ENCODE measurements at regions not wholly inside any gene's neighbourhood (a gene's known extent, or its start where the extent isn't known, plus 50 kb on each side); places are given as distances from the start of the nearest gene placed in this dataset.
A peak's percentile ranks its signal among the peaks of the same experiment; 100 is the strongest.

GRCh38 chr2:14817848-14818247 is 185.3 kb downstream of the LRATD1 start:
- DNase-seq (ENCODE audit: low read depth in 3 of 3, low spot score in 2 of 3) = no peak

GRCh38 chr2:14826518-14826917 is 194.0 kb downstream of the LRATD1 start:
- no peak for DNase-seq (ENCODE audit: low read depth in 3 of 3, low spot score in 2 of 3)

GRCh38 chr2:14827226-14828023 is 194.9 kb downstream of the LRATD1 start:
- no peak for DNase-seq (ENCODE audit: low read depth in 3 of 3, low spot score in 2 of 3)

- DNase-seq (ENCODE audit: low read depth in 3 of 3, low spot score in 2 of 3) = no peak
Observed at GRCh38 chr2:14828223-14828622, 195.7 kb downstream of the LRATD1 start.

GRCh38 chr2:14828968-14829367 is 196.5 kb downstream of the LRATD1 start:
- DNase-seq (ENCODE audit: low read depth in 3 of 3, low spot score in 2 of 3) = no peak

GRCh38 chr2:14831458-14831857 is 198.9 kb downstream of the LRATD1 start:
- no peak for DNase-seq (ENCODE audit: low read depth in 3 of 3, low spot score in 2 of 3)

- no peak for DNase-seq (ENCODE audit: low read depth in 3 of 3, low spot score in 2 of 3)
Observed at GRCh38 chr2:14843507-14844204, 211.1 kb downstream of the LRATD1 start.

GRCh38 chr2:14855751-14856150 is 223.2 kb downstream of the LRATD1 start:
- no peak for DNase-seq (ENCODE audit: low read depth in 3 of 3, low spot score in 2 of 3)

GRCh38 chr2:14861181-14861580 is 228.7 kb downstream of the LRATD1 start:
- DNase-seq (ENCODE audit: low read depth in 3 of 3, low spot score in 2 of 3) = no peak

GRCh38 chr2:14866736-14867352 is 234.3 kb downstream of the LRATD1 start:
- peak in 1 of 3 donors; percentile 2 for DNase-seq (ENCODE audit: low read depth in 3 of 3, low spot score in 2 of 3)

- DNase-seq (ENCODE audit: low read depth in 3 of 3, low spot score in 2 of 3) = no peak
Observed at GRCh38 chr2:14867853-14868252, 235.3 kb downstream of the LRATD1 start.

GRCh38 chr2:14872779-14873325 is 240.3 kb downstream of the LRATD1 start:
- DNase-seq (ENCODE audit: low read depth in 3 of 3, low spot score in 2 of 3) = no peak

GRCh38 chr2:14881651-14882327 is 249.3 kb downstream of the LRATD1 start:
- no peak for DNase-seq (ENCODE audit: low read depth in 3 of 3, low spot score in 2 of 3)

GRCh38 chr2:14884651-14885050 is 252.1 kb downstream of the LRATD1 start:
- DNase-seq (ENCODE audit: low read depth in 3 of 3, low spot score in 2 of 3) = no peak

- DNase-seq (ENCODE audit: low read depth in 3 of 3, low spot score in 2 of 3) = no peak
Observed at GRCh38 chr2:14891546-14891945, 259.0 kb downstream of the LRATD1 start.

GRCh38 chr2:14896330-14897030 is 264.0 kb downstream of the LRATD1 start:
- DNase-seq (ENCODE audit: low read depth in 3 of 3, low spot score in 2 of 3) = no peak

GRCh38 chr2:14899621-14900414 is 267.3 kb downstream of the LRATD1 start:
- DNase-seq (ENCODE audit: low read depth in 3 of 3, low spot score in 2 of 3) = no peak

- DNase-seq (ENCODE audit: low read depth in 3 of 3, low spot score in 2 of 3) = no peak
Observed at GRCh38 chr2:14901737-14902136, 269.2 kb downstream of the LRATD1 start.

GRCh38 chr2:14902953-14903352 is 270.4 kb downstream of the LRATD1 start:
- DNase-seq (ENCODE audit: low read depth in 3 of 3, low spot score in 2 of 3) = no peak
